Tibial artery (tissue), 4 donors: ENCODE measurements at regions not wholly inside any gene's neighbourhood (a gene's known extent, or its start where the extent isn't known, plus 50 kb on each side); places are given as distances from the start of the nearest gene placed in this dataset.

Experiments
- DNase-seq, 2 donors: peaks; one replicate each; pipeline ENCODE4 v3.0.0-alpha.2; 2019
- H3K27ac ChIP-seq, 2 donors: fragments of 200-600 bp; sonication (generic) in 1 of 2; 1 replicate in 1 of 2; 2 replicates in 1 of 2; pipeline ENCODE4 v1.5.1; 2018 to 2019; ENCODE audit warnings: mild to moderate bottlenecking in 1 of 2
- H3K27me3 ChIP-seq, 2 donors: fragments of 200-600 bp; sonication (generic) in 1 of 2; one replicate each; pipeline versions ENCODE4 v1.5.1 to v1.6.0; 2016 to 2019
- H3K36me3 ChIP-seq, 3 donors: fragments of 200-600 bp; sonication (generic) in 2 of 3; one replicate each; pipeline ENCODE4 v1.5.1; 2016 to 2019; ENCODE audit warnings: mild to moderate bottlenecking in 2 of 3
- H3K4me1 ChIP-seq, 4 donors: fragments of 200-600 bp; sonication (generic) in 2 of 4; 1 replicate in 3 of 4; 2 replicates in 1 of 4; pipeline ENCODE4 v1.5.1; 2016 to 2019
- H3K4me3 ChIP-seq, 2 donors: fragments of 200-600 bp; sonication (generic) in 1 of 2; 1 replicate in 1 of 2; 2 replicates in 1 of 2; pipeline ENCODE4 v1.5.1; 2018 to 2019; ENCODE audit warnings: mild to moderate bottlenecking in 2 of 2
- H3K9me3 ChIP-seq, 3 donors: fragments of 200-600 bp; sonication (generic) in 1 of 3; one replicate each; pipeline ENCODE4 v1.5.1; 2016 to 2019
- CTCF ChIP-seq, 2 experiments: fragments of 200-600 bp in 1 of 2; fragments of 450-650 bp in 1 of 2; IDR thresholded peaks; one replicate each; pipeline ENCODE4 v1.5.1; 2017 to 2019; ENCODE audit warnings: antibody characterized with exemption in 2 of 2, mild to moderate bottlenecking in 1 of 2, moderate library complexity in 1 of 2
- intact Hi-C: fragments of 100-400 bp; cut with DNase I; formaldehyde crosslinking; loops from one replicate; pipeline ENCODE4 v1.15.0; 2023; ENCODE audit warnings: low total_unique reads

- H3K27me3 ChIP-seq: no peaks in the 10 kb centered on the region
- H3K4me3 ChIP-seq: no peak overlapping the region
- H3K4me1 ChIP-seq: peaks cover 0 to 36% (median 15%) of the 10 kb centered on the region in 4 donors
- intact Hi-C loops: no loop called here
- DNase-seq: peak in 1 of 2 donors; percentile 44
- TF ChIP-seq CTCF (IDR thresholded peaks at IDR 0.05): no peak
- peak overlapping the region; percentile 59 to 65 for H3K27ac ChIP-seq
- no peaks in the 10 kb centered on the region for H3K9me3 ChIP-seq
- H3K36me3 ChIP-seq: no peaks in the 10 kb centered on the region
Measured at GRCh38 chr21:35324372-35325220, 275.5 kb upstream of the RUNX1 start.

GRCh38 chr21:35323947-35324346, 274.8 kb upstream of the RUNX1 start:
- DNase-seq: peak; percentile 50 to 68
- Histone ChIP-seq H3K27me3 (no peaks in the 10 kb centered on the region), H3K4me1 (peaks cover 0 to 30% (median 12%) of the 10 kb centered on the region in 4 donors), H3K36me3 (no peaks in the 10 kb centered on the region), H3K27ac (peak overlapping the region; percentile 59 to 65), H3K4me3 (no peak overlapping the region), H3K9me3 (no peaks in the 10 kb centered on the region)
- TF ChIP-seq CTCF (IDR thresholded peaks at IDR 0.05): no peak
- intact Hi-C loops: no loop called here

GRCh38 chr21:35321322-35322200, 272.5 kb upstream of the RUNX1 start:
- Histone ChIP-seq H3K27ac (no peak overlapping the region), H3K9me3 (no peaks in the 10 kb centered on the region), H3K4me3 (no peak overlapping the region), H3K4me1 (peaks cover 0 to 25% (median 10%) of the 10 kb centered on the region in 4 donors), H3K36me3 (no peaks in the 10 kb centered on the region), H3K27me3 (no peaks in the 10 kb centered on the region)
- intact Hi-C loops: no loop called here
- no peak for TF ChIP-seq CTCF (IDR thresholded peaks at IDR 0.05)
- no peak for DNase-seq

GRCh38 chr21:35319684-35320283, 270.7 kb upstream of the RUNX1 start:
- H3K27ac ChIP-seq: no peak overlapping the region
- peaks cover 0 to 18% (median 10%) of the 10 kb centered on the region in 4 donors for H3K4me1 ChIP-seq
- no peaks in the 10 kb centered on the region for H3K9me3 ChIP-seq
- intact Hi-C loops: no loop called here
- no peaks in the 10 kb centered on the region for H3K36me3 ChIP-seq
- no peak for DNase-seq
- no peak overlapping the region for H3K4me3 ChIP-seq
- no peaks in the 10 kb centered on the region for H3K27me3 ChIP-seq
- no peak for TF ChIP-seq CTCF (IDR thresholded peaks at IDR 0.05)

- no peaks in the 10 kb centered on the region for H3K4me1 ChIP-seq
- no peak overlapping the region for H3K27ac ChIP-seq
- H3K36me3 ChIP-seq: no peaks in the 10 kb centered on the region
- H3K9me3 ChIP-seq: no peaks in the 10 kb centered on the region
- H3K4me3 ChIP-seq: no peak overlapping the region
- no peak for DNase-seq
- no peaks in the 10 kb centered on the region for H3K27me3 ChIP-seq
- no peak for TF ChIP-seq CTCF (IDR thresholded peaks at IDR 0.05)
- intact Hi-C loops: no loop called here
Measured at GRCh38 chr21:35316933-35317332, 267.8 kb upstream of the RUNX1 start.
